ENCODE measurements at regions not wholly inside any gene's neighbourhood (a gene's known extent, or its start where the extent isn't known, plus 50 kb on each side); places are given as distances from the start of the nearest gene placed in this dataset.

DNA sequence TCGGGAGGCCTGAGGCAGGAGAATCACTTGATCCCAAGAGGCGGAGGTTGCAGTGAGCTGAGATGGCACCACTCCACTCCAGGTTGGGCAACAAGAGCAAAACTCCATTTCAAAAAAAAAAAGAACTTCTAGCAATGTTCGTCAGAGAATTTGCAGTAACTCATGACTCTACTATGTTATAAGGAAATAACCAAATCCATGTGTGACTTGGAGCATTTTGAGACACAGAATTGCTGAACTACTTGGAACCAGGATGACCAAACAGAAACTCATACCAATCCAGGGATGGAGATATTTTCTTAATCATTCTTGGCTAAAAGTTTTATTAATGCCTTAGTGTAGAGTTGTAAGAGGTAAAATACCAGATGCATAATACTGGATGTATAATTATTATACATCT is 99.9 kb upstream of the BNC2 start:
- 17 to 100% (median 80%) methylated on average over 1 to 3 of the region's 3 CpGs; no CpG with 5 or more reads in 1 of the 10 experiments for WGBS, 10 experiments
- H3K27ac ChIP-seq, result no peak overlapping the region
- H3K4me3 ChIP-seq, result no peak overlapping the region
- in situ Hi-C loops (cut with MboI; ENCODE audit: low pct_unique_long_range_greater_than_20kb in 2 of 9, low sequenced_read_pairs in 9 of 9, unreplicated experiment in 9 of 9), result no loop called here
- no peak for ATAC-seq (replicated peaks in 6 of 8)
- no peaks in the 10 kb centered on the region for H3K4me1 ChIP-seq (replicated peaks in 1 of 2)

DNA sequence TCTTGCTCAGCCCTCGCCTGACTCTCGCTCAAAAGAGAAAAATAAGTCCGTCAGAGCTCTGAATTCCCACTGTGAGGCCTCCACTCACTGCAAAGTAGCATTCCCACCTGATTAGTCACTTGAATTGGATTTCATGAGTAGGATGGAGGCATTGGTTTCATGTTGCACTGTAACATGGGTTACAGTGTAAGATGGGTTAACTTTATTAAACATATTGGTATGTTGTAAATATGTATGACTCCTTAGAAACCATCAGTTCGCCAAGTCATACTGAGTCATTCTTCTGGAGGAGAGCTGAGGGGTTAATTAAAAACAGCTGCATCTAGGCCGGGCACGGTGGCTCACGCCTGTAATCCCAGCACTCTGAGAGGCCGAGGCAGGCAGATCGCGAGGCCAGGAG is 93.8 kb upstream of the BNC2 start:
- WGBS, 10 experiments, result 18 to 98% (median 83%) methylated on average over 1 to 10 of the region's 10 CpGs; no CpG with 5 or more reads in 4 of the 10 experiments

DNA sequence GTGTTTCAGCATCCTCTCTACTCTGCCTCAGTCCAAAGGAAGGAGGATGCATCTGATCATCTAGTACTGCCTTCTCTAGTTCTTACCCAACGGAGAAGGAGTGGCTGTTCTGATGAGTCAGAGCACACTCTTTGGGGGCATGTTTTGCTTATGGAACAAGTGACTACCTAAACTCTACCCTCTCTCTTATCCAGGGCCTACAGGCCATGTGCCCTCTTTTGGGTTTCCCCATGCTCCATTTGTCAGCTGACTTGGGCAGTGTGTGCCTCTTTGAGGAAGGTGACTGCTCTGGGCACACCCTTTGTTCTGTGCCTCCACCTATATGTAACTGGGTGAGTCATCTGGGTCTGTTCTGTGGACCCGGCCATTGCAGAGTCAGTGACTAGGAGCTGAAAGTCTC is 89.6 kb upstream of the BNC2 start:
- ATAC-seq (replicated peaks in 6 of 8), result peak in 1 of 8 experiments; percentile 35
- in situ Hi-C loops (cut with MboI; ENCODE audit: low pct_unique_long_range_greater_than_20kb in 2 of 9, low sequenced_read_pairs in 9 of 9, unreplicated experiment in 9 of 9), result no loop called here
- no peaks in the 10 kb centered on the region for H3K4me1 ChIP-seq (replicated peaks in 1 of 2)
- H3K27ac ChIP-seq, result no peak overlapping the region
- H3K4me3 ChIP-seq, result no peak overlapping the region
- 40 to 63% (median 60%) methylated on average over 1 of the region's 2 CpGs; no CpG with 5 or more reads in 6 of the 10 experiments for WGBS, 10 experiments

More for the DNA sequence above, 93.8 kb upstream of the BNC2 start:
- Histone ChIP-seq H3K4me1 (replicated peaks in 1 of 2) (no peaks in the 10 kb centered on the region), H3K4me3 (no peak overlapping the region), H3K27ac (no peak overlapping the region)
- ATAC-seq (replicated peaks in 6 of 8), result peak in 3 of 8 experiments; percentile 89 to 96 (median 93)
- in situ Hi-C loops (cut with MboI; ENCODE audit: low pct_unique_long_range_greater_than_20kb in 2 of 9, low sequenced_read_pairs in 9 of 9, unreplicated experiment in 9 of 9), result no loop called here

DNA sequence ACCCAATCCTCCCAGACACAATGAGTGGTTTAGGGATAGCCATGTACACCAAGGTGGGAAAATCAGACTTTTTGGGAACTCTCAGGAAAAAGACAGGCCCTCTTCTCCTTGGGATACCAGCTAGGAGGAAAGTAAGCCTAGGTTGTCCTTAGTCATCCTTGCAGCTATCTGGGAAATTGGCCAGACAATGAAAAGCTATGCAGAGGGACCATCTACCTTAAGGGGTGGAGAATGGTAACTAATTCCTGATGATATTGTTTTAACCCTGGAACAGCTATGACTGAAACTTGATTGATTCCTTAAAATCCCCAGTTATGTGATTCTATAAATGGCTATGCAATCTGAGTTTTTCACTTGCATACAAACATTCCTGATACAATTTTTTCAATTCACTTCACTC is 88.9 kb upstream of the BNC2 start:
- ATAC-seq (replicated peaks in 6 of 8), result no peak
- Histone ChIP-seq H3K4me1 (replicated peaks in 1 of 2) (no peaks in the 10 kb centered on the region), H3K4me3 (no peak overlapping the region), H3K27ac (no peak overlapping the region)
- in situ Hi-C loops (cut with MboI; ENCODE audit: low pct_unique_long_range_greater_than_20kb in 2 of 9, low sequenced_read_pairs in 9 of 9, unreplicated experiment in 9 of 9), result no loop called here

DNA sequence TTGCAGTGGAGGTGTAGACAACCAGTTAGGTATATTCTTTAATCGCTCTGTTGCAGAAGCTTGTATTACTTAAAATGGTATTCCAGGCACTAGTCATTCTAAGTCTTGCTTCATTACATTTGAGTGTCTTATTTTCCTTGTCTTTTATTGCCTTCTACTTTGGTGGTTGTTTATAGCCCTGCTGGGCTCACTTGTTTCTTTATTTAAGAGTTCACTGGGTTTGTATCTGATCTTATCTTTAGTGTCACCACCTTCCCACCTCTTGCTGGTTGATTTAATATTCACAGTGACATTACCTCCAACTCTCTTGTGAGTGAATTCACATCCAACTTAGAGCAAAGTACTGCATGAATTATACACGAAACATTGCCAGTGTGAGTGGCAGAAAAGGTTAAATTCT is 83.6 kb upstream of the BNC2 start:
- Histone ChIP-seq H3K27ac (no peak overlapping the region), H3K4me3 (no peak overlapping the region), H3K4me1 (replicated peaks in 1 of 2) (no peaks in the 10 kb centered on the region)
- no peak for ATAC-seq (replicated peaks in 6 of 8)
- in situ Hi-C loops (cut with MboI; ENCODE audit: low pct_unique_long_range_greater_than_20kb in 2 of 9, low sequenced_read_pairs in 9 of 9, unreplicated experiment in 9 of 9), result no loop called here
- 17 to 100% (median 78%) methylated on average over 1 to 2 of the region's 2 CpGs; no CpG with 5 or more reads in 2 of the 10 experiments for whole genome bisulfite sequencing, 10 experiments

DNA sequence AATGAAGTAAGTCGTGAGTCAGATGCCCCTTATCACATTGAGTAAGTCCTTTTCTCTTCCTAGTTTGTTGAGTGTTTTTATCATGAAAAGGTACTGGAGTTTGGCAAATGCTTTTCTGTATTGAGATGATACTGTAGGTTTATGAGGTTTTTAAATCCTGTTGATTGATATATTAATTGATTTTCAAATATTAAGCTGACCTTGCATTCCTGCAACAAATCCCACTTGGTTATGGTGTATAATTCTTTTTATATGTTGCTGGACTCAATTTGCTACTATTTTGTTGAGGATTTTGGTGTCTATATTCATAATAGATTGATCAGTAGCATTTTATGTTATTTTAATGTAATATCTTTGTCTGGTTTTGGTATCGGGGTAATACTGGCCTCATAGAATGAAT is 81.0 kb upstream of the BNC2 start:
- WGBS, 10 experiments, result 49 to 100% (median 100%) methylated on average over 1 to 2 of the region's 2 CpGs; no CpG with 5 or more reads in 1 of the 10 experiments
- H3K27ac ChIP-seq, result no peak overlapping the region
- in situ Hi-C loops (cut with MboI; ENCODE audit: low pct_unique_long_range_greater_than_20kb in 2 of 9, low sequenced_read_pairs in 9 of 9, unreplicated experiment in 9 of 9), result no loop called here
- no peak overlapping the region for H3K4me3 ChIP-seq
- no peak for ATAC-seq (replicated peaks in 6 of 8)
- H3K4me1 ChIP-seq (replicated peaks in 1 of 2), result no peaks in the 10 kb centered on the region

DNA sequence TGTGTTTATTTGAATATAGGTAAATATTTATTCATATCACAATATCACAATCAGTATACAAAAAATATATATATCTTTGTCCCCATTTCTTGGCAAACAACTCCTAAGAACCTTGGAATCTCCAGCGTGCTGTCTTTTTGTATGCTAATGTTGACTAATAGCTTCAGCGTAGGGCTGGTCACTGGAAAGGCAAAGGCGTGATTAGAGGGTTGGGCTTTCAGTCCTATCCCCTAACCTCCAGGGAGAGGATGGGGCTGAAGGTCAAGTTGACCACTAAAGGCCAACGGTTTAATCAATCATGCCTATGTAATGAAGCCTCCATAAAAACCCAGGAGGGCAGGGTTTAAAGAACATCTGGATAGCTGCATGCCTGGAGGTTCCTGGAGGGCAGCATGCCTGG is 79.6 kb upstream of the BNC2 start:
- Histone ChIP-seq H3K4me1 (replicated peaks in 1 of 2) (no peaks in the 10 kb centered on the region), H3K27ac (no peak overlapping the region), H3K4me3 (no peak overlapping the region)
- in situ Hi-C loops (cut with MboI; ENCODE audit: low pct_unique_long_range_greater_than_20kb in 2 of 9, low sequenced_read_pairs in 9 of 9, unreplicated experiment in 9 of 9), result no loop called here
- no peak for ATAC-seq (replicated peaks in 6 of 8)
- 0 to 58% (median 20%) methylated on average over 1 to 4 of the region's 4 CpGs; no CpG with 5 or more reads in 1 of the 10 experiments for WGBS, 10 experiments

DNA sequence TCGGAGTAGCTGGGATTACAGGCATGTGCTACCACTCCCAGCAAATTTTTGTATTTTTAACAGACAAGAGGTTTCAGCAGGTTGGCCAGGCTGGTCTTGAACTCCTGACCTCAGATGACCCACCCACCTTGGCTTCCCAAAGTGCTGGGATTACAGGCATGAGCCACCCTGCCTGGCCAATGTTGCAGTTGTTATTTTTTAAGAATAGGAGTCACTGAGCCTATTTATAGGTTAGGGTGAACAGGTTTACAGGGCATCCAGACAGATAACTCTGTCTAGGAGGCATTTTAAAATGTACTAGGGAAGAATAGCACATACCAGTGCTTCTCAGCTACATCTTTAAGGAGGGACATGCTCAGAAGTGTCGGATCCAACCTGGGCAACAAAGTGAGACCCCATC is 60.1 kb upstream of the BNC2 start:
- WGBS, 10 experiments, result 100% methylated on average over 1 to 2 of the region's 2 CpGs; no CpG with 5 or more reads in 7 of the 10 experiments
- in situ Hi-C loops (cut with MboI; ENCODE audit: low pct_unique_long_range_greater_than_20kb in 2 of 9, low sequenced_read_pairs in 9 of 9, unreplicated experiment in 9 of 9), result no loop called here
- Histone ChIP-seq H3K4me1 (replicated peaks in 1 of 2) (no peaks in the 10 kb centered on the region), H3K27ac (no peak overlapping the region), H3K4me3 (no peak overlapping the region)
- ATAC-seq (replicated peaks in 6 of 8), result no peak

DNA sequence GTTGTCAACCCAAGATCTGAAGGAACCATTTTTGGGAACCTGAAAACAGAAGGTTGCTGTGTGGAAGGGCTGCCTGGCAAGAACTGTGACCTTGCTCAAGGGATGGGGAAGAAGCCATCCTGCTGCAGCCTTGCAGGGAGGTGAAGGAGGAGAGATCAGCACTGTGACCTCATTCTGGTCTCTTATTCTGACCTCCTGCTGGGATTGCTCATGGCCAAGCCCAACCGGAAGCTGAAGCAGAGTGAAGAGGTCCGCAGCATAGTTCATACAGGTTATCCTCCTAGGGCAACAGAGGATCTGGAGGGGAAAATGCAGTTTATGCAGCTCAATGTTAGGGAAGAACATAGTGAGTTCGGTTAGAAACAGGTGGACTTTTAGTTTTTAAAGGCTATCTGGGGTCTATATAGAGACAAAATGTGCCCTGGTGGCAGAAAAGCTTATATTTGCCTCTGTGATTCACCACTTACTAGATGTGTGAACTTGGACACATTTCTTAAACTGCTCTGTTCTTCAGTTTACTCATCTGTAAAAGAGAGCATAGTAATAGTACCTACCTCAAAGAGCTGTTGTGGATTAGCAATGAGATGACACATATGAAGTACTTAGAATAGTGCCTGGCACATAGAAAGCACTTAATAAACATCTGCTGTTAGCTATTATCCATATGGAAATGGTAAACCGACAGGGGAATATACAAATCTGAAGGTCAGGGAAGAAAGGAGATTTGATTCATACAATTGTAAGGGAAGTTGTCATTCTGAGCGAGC is 57.9 kb upstream of the BNC2 start:
- Histone ChIP-seq H3K4me3 (no peak overlapping the region), H3K27ac (no peak overlapping the region), H3K4me1 (replicated peaks in 1 of 2) (no peaks in the 10 kb centered on the region)
- ATAC-seq (replicated peaks in 6 of 8), result peak in 2 of 8 experiments; percentile 80 to 85
- in situ Hi-C loops (cut with MboI; ENCODE audit: low pct_unique_long_range_greater_than_20kb in 2 of 9, low sequenced_read_pairs in 9 of 9, unreplicated experiment in 9 of 9), result no loop called here
- WGBS, 10 experiments, result 19 to 87% (median 62%) methylated on average over 2 to 5 of the region's 5 CpGs

DNA sequence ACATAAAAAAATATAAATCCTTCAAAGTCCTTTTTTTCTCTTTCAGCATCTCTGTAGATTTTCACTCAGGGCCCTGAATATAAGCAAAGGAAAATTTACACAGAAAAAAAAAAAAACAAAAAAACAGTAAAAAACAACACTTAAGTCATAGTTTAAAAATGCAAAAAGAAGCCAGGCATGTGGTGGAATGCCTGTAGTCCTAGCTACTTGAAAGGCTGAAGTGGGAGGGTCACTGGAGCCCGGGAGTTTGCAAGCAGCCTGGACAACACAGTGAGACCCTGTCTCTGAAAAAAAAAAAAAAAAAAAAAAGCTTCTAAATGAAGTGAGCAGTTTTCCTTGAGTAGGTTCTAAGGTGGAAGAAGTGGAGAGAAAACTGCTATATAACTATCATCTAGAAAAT is 55.0 kb upstream of the BNC2 start:
- no peak for ATAC-seq (replicated peaks in 6 of 8)
- Histone ChIP-seq H3K4me3 (no peak overlapping the region), H3K27ac (no peak overlapping the region), H3K4me1 (replicated peaks in 1 of 2) (no peaks in the 10 kb centered on the region)
- in situ Hi-C loops (cut with MboI; ENCODE audit: low pct_unique_long_range_greater_than_20kb in 2 of 9, low sequenced_read_pairs in 9 of 9, unreplicated experiment in 9 of 9), result no loop called here
- WGBS, 10 experiments, result 36 to 100% (median 60%) methylated on average over 1 of the region's 1 CpG; no CpG with 5 or more reads in 3 of the 10 experiments

DNA sequence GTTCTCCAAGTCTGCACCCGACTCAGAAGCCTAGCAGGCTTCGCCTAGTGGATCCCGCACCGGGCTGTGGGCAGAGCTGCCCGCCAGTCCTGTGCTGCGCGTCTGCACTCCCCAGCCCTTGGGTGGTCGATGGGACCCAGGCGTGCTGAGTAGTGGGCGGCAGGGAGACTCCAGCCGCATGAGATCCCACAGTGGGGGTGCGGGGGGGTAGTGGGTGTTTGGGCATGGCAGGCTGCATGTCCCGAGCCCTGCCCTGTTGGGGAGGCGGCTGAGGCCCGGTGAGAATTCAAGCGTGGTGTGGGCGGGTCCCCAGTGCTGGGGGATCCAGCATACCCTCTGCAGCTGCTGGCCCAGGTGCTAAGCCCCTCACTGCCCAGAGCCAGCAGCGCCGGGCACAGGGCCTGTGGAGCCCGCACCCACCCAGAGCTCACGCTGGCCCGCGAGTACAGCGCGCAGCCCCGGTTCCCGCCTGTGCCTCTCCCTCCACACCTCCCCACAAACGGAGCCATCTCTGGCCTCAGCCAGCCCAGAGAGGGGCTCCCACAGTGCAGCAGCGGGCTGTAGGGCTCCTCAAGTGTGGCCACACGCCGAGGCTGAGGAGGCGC is 53.9 kb upstream of the BNC2 start:
- ATAC-seq (replicated peaks in 6 of 8), result no peak
- in situ Hi-C loops (cut with MboI; ENCODE audit: low pct_unique_long_range_greater_than_20kb in 2 of 9, low sequenced_read_pairs in 9 of 9, unreplicated experiment in 9 of 9), result no loop called here
- 80 to 100% (median 95%) methylated on average over 1 to 5 of the region's 32 CpGs; no CpG with 5 or more reads in 6 of the 10 experiments for WGBS, 10 experiments
- no peaks in the 10 kb centered on the region for H3K4me1 ChIP-seq (replicated peaks in 1 of 2)
- no peak overlapping the region for H3K27ac ChIP-seq
- H3K4me3 ChIP-seq, result no peak overlapping the region

DNA sequence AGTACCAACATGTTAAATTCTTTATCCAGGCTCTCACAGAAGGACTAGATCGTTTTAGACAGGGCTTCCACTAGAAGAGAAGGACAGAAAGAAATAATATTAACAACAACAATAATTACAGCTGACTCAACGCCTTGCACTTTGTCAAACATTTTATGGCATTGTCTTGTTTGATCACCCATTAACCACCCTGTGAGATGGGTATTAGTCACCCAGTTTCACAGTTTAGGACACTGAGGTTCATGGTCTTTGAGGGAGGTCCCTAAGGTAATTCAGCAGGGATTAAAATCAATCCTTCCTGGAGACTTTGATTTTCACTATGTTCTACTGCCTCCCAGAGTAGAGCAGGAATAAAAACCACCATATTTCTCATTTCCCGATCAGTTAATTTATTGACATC is 51.4 kb upstream of the BNC2 start:
- ATAC-seq (replicated peaks in 6 of 8), result no peak
- in situ Hi-C loops (cut with MboI; ENCODE audit: low pct_unique_long_range_greater_than_20kb in 2 of 9, low sequenced_read_pairs in 9 of 9, unreplicated experiment in 9 of 9), result no loop called here

More for the DNA sequence above, 51.4 kb upstream of the BNC2 start:
- Histone ChIP-seq H3K27ac (no peak overlapping the region), H3K4me3 (no peak overlapping the region), H3K4me1 (replicated peaks in 1 of 2) (no peaks in the 10 kb centered on the region)
- 25 to 100% (median 72%) methylated on average over 1 to 3 of the region's 3 CpGs; no CpG with 5 or more reads in 1 of the 10 experiments for WGBS, 10 experiments
